ENCODE measurements at regions not wholly inside any gene's neighbourhood (a gene's known extent, or its start where the extent isn't known, plus 50 kb on each side); places are given as distances from the start of the nearest gene placed in this dataset.

DNA sequence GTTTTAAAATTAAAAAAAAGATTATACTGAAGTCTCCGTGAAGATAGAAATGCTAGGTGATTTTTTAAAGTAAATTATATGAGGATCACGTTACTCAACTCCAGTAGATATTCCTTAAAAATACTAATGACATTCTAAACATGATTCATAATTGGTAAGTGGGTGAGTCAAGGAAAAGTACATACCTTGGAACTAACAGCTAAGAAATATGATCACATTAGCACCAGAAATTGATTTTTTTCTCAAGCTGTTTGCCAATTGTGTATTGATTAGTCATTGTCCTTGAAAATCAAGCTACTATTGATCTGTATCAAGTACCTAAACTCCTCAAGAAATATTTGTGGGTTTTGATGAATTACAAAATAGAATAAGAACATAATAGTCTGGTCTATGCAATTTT lies 362.6 kb upstream of the PPP1R2C start:
- TF ChIP-seq, protein P1, sequence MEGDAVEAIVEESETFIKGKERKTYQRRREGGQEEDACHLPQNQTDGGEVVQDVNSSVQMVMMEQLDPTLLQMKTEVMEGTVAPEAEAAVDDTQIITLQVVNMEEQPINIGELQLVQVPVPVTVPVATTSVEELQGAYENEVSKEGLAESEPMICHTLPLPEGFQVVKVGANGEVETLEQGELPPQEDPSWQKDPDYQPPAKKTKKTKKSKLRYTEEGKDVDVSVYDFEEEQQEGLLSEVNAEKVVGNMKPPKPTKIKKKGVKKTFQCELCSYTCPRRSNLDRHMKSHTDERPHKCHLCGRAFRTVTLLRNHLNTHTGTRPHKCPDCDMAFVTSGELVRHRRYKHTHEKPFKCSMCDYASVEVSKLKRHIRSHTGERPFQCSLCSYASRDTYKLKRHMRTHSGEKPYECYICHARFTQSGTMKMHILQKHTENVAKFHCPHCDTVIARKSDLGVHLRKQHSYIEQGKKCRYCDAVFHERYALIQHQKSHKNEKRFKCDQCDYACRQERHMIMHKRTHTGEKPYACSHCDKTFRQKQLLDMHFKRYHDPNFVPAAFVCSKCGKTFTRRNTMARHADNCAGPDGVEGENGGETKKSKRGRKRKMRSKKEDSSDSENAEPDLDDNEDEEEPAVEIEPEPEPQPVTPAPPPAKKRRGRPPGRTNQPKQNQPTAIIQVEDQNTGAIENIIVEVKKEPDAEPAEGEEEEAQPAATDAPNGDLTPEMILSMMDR (IDR thresholded peaks at IDR 0.05), result no peak
- H3K27me3 ChIP-seq, result no peaks in the 10 kb centered on the region
- H3K4me3 ChIP-seq, result no peak overlapping the region

DNA sequence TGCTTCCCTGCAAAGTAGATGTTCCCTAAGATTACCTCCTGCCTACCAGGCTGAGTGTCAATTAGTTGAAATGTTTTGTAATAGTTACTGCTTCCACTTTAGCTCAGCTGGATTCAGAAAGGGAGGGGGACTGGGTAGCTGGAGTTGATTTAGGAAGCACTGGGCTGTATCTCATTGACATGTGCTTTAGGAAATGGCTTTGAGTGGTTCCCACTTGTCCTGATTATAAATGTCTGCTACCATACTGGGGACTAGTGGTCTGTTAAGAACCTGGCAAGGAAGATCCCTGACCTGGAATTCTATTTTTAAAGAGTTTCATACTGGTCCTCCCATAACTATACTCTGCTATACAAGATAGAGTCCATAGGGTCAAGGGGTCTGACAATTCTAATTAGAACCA lies 363.9 kb upstream of the PPP1R2C start:
- H3K9me3 ChIP-seq, result no peaks in the 10 kb centered on the region
- H3K36me3 ChIP-seq, result no peaks in the 10 kb centered on the region
- intact Hi-C loops (cut with DNase I), result no loop called here
- no peak overlapping the region for H3K4me3 ChIP-seq
- H3K27ac ChIP-seq, result no peak overlapping the region
- H3K27me3 ChIP-seq, result no peaks in the 10 kb centered on the region
- no peaks in the 10 kb centered on the region for H3K4me1 ChIP-seq
- DNase-seq (ENCODE audit: low spot score in 2 of 2), result no peak
- TF ChIP-seq, protein P1 (IDR thresholded peaks at IDR 0.05), result no peak

More for the DNA sequence above, 362.6 kb upstream of the PPP1R2C start:
- H3K4me1 ChIP-seq, result no peaks in the 10 kb centered on the region
- H3K9me3 ChIP-seq, result no peaks in the 10 kb centered on the region
- DNase-seq (ENCODE audit: low spot score in 2 of 2), result no peak
- no peak overlapping the region for H3K27ac ChIP-seq
- intact Hi-C loops (cut with DNase I), result no loop called here
- no peaks in the 10 kb centered on the region for H3K36me3 ChIP-seq

DNA sequence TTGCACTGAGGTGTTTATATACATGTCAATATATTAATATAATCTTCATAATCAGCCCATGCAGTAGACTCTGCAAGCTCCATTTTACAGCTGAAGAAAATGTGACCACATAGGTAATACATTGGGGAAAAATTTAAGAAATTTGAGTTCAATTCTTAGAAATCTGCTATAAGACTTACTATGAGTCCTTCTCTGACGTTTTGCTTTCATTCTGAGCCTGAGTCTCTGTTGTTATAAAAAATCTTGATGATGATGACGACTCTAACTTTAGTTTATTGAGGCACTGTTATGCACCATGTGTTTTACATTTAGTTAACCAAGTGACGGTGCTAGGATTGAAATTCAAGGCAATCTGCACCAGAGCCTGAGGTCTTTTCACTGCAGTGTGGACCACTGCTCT lies 370.3 kb upstream of the PPP1R2C start:
- no peaks in the 10 kb centered on the region for H3K27me3 ChIP-seq
- H3K4me1 ChIP-seq, result no peaks in the 10 kb centered on the region
- no peak for DNase-seq (ENCODE audit: low spot score in 2 of 2)
- intact Hi-C loops (cut with DNase I), result no loop called here
- no peak overlapping the region for H3K4me3 ChIP-seq
- TF ChIP-seq, protein P1 (IDR thresholded peaks at IDR 0.05), result no peak
- no peak overlapping the region for H3K27ac ChIP-seq
- no peaks in the 10 kb centered on the region for H3K9me3 ChIP-seq
- H3K36me3 ChIP-seq, result no peaks in the 10 kb centered on the region

DNA sequence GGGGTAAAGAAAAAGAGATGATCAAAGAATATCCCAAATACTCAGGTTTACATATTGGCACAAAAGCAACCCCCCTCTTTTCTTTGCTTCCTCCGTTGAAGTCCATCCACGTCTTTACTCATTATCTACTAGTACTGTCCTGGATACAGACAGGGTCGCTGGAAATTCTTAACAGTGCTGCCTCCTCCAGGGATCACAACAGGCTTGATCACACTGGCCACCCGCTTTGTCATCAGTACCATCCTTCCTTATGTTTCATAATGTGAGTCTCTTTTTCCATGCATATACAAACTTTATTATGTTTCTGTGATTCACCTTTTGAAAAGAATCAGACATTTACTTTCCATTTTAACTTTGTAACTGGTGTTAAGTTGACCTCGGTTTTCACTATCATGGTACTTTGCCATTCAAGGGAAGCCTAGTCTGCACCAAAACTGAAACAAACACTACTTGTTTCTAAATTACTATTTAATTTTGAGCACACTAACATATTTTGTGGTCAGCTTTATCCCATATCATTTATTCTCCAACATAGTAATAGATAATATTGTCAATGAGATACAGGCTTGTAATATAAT lies 387.5 kb upstream of the PPP1R2C start:
- no peaks in the 10 kb centered on the region for H3K4me1 ChIP-seq
- intact Hi-C loops (cut with DNase I), result no loop called here
- H3K27me3 ChIP-seq, result no peaks in the 10 kb centered on the region
- TF ChIP-seq, protein P1 (IDR thresholded peaks at IDR 0.05), result no peak
- no peaks in the 10 kb centered on the region for H3K36me3 ChIP-seq
- no peak overlapping the region for H3K27ac ChIP-seq
- no peaks in the 10 kb centered on the region for H3K9me3 ChIP-seq
- DNase-seq (ENCODE audit: low spot score in 2 of 2), result no peak
- H3K4me3 ChIP-seq, result no peak overlapping the region

DNA sequence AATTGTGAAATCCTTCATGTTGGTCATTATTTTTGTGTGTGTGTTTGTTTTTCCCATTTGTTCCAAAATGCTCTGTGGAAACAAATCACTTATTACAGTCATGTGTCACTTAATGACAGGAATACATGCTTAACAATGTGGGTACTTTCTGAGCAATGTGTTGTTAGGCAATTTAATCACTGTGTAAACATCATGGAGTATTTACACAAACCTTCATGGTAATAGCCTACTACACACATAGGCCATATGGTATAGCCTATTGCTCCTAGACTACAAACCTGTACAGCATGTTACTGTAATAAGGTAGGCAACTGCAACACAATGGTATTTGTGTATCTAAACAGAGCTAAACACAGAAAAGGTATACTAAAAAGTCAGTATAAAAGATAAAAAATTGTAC lies 388.9 kb upstream of the PPP1R2C start:
- Histone ChIP-seq H3K4me3 (no peak overlapping the region), H3K9me3 (no peaks in the 10 kb centered on the region), H3K27ac (no peak overlapping the region), H3K36me3 (no peaks in the 10 kb centered on the region), H3K27me3 (no peaks in the 10 kb centered on the region), H3K4me1 (no peaks in the 10 kb centered on the region)
- no peak for DNase-seq (ENCODE audit: low spot score in 2 of 2)
- TF ChIP-seq, protein P1 (IDR thresholded peaks at IDR 0.05), result no peak
- intact Hi-C loops (cut with DNase I), result no loop called here

DNA sequence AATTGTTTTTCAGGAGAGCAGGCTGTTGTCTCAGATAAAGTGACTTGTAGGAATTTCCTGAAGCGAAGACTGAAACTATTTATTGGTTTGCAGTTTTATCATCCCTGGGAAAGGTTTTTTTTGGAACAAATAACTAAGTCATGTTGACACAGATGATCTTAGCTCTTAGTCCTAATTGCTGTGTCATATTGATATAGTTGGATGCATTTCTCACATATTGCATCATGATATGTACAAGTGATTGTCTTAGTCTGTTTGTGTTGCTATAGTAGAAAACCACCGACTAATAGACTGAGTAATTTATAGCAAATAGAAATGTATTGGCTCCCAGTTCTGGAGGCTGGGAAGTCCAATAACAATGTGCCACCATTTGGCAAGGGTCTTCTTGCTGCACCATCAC lies 397.5 kb upstream of the PPP1R2C start:
- H3K4me3 ChIP-seq, result no peak overlapping the region
- TF ChIP-seq, protein P1 (IDR thresholded peaks at IDR 0.05), result no peak
- intact Hi-C loops (cut with DNase I), result no loop called here
- no peak for DNase-seq (ENCODE audit: low spot score in 2 of 2)
- no peaks in the 10 kb centered on the region for H3K36me3 ChIP-seq
- no peaks in the 10 kb centered on the region for H3K9me3 ChIP-seq
- H3K27me3 ChIP-seq, result no peaks in the 10 kb centered on the region
- no peak overlapping the region for H3K27ac ChIP-seq
- no peaks in the 10 kb centered on the region for H3K4me1 ChIP-seq

Data from ascending aorta (tissue), 2 donors.